ENCODE measurements at regions not wholly inside any gene's neighbourhood (a gene's known extent, or its start where the extent isn't known, plus 50 kb on each side); places are given as distances from the start of the nearest gene placed in this dataset.
"Not testable (repeated sequence)": the region's sequence is repeated elsewhere in the genome, so short reads cannot be mapped to it uniquely, and the experiment has no call there.

GRCh38 chr19:20482721-20483120 lies 82.9 kb downstream of the ZNF737 start:
- peak; percentile 37 for DNase-seq

GRCh38 chr19:20481736-20482135 lies 83.8 kb downstream of the ZNF737 start:
- DNase-seq = no peak

GRCh38 chr19:20479483-20479882 lies 86.1 kb downstream of the ZNF737 start:
- DNase-seq = no peak

DNA sequence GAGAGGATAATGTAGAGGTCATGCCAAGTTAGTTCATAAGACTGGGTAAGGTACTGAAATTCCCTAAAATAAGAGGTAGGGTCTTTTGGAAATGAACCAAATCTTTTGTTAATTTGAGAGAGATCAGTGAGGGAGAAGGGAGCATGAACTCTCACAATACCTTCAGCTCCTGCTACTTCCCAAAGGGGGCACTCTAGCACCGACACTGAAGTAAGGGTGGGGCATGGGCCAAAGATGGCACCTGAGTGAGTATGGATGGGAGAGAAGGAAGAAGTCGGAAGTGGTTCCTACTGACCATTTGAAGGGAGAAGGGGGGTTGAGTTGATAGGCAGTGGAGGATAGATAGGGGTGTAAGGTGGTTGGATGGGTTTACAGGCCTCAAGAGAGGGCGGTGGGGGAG lies 86.6 kb downstream of the ZNF737 start:
- DNase-seq = no peak

- DNase-seq = no peak
Observed at GRCh38 chr19:20472854-20473253, 92.7 kb downstream of the ZNF737 start.

GRCh38 chr19:20471431-20471830 lies 94.2 kb downstream of the ZNF737 start:
- DNase-seq = no peak

DNA sequence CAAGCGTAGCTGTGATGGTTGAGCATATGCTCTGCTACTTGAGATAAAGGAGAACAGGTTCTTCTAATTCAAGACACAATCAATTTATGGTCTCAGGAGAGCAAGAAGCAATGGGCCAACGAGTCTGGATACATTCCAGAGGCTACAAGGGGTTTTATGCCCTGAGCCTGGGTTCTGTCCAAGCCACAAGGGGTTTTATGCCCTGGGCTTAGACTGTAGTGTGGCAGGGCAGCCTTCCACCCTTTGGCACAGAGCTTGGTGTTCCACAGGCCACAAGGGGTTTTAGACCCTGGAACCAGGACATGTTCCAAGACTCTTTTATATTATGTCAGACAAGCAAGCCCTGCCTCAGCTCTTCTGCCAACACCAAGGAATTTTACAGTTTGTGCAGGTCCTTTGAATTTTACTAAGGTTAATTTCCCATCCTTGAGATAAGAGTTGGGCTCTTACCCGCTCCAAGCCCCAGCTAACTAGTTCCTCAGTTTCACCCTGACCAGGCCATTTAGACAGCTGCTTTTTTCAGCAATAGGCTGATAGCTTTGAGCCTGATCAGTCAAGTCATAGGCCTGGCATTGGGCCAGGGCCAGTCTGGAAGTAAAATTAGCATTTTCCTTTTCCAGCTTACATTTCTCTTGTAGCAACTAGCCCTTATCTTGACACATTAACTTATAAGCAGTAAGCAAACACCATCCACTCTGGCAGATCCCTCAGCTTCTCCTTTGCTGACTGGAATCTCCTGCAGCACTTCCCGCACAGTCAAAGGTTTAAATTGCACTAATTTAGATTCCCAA lies 95.0 kb downstream of the ZNF737 start:
- DNase-seq = no peak

- not testable (repeated sequence) for DNase-seq
Observed at GRCh38 chr19:20466638-20466990, 99.0 kb downstream of the ZNF737 start.

GRCh38 chr19:20465922-20466637 lies 99.5 kb downstream of the ZNF737 start:
- DNase-seq = not testable (repeated sequence)

DNA sequence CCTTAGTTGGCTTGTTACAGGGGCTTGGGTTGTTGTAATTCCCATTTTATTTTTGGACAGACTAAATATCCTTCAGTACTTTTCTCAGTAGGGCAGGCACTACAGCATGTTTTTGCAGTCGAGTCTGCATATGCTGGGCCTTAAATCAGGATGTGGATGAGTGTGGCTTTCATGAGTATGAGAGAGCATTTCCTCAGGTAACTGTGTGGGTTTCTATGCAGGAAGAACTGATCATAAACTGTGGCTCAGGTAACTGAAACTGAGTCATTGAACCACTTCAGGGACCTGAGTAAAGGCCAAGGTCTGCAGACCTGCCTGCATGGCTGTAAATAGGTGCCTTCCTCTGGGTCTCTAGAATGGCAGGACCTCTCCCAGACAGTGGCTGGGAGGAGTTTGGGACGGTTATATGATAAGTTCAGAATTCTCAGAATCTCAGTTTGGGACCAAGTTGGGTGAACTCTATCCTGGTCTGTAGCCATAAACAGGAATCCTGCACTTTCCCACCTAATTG lies 112.1 kb downstream of the ZNF737 start:
- peak; percentile 36 for DNase-seq

- peak; percentile 41 for DNase-seq
Observed at GRCh38 chr19:20444202-20444885, 121.2 kb downstream of the ZNF737 start.

GRCh38 chr19:20432266-20432842 lies 133.2 kb downstream of the ZNF737 start:
- not testable (repeated sequence) for DNase-seq

DNA sequence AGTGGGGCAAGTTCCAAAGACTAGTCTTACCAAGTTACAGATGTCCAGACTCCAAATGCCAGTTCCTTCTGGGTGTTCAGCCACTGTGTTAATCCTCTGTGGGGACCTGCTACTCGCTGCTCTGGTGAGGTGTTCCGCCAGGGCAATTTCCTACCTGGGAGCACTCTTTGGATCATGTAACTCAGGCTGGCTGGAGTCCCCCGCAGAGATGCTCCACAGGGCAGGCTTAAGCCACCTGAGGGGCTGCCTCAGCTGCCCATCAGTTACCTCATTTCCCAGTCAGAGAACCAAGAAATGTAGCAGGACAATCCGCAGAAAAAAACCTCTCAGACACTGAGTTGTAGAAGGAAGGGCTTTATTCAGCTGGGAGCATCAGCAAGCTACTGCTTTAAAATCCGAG lies 133.8 kb downstream of the ZNF737 start:
- no peak for DNase-seq

GRCh38 chr19:20423381-20424197 lies 142.0 kb downstream of the ZNF737 start:
- peak; percentile 30 for DNase-seq

- no peak for DNase-seq
Observed at GRCh38 chr19:20422216-20423205, 143.1 kb downstream of the ZNF737 start.

DNA sequence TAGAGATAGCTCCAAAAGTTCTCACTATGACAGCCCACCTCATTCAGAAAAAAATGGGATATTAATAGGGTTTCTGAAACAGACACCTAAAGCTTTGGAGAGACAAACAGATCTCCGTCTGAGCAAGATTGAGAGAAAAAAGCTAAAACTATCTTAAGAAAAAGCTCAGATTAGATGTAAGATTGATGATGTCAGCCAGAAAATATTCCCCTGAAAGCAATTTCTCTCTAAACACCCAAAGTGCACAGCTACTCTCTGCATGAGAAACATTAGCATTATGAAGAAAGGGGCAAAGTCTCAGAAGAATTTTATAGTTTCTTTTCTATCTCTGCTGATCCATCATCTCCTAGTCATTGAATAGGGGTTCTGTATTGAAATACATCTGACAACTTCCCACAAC lies 148.9 kb downstream of the ZNF737 start:
- no peak for DNase-seq

DNA sequence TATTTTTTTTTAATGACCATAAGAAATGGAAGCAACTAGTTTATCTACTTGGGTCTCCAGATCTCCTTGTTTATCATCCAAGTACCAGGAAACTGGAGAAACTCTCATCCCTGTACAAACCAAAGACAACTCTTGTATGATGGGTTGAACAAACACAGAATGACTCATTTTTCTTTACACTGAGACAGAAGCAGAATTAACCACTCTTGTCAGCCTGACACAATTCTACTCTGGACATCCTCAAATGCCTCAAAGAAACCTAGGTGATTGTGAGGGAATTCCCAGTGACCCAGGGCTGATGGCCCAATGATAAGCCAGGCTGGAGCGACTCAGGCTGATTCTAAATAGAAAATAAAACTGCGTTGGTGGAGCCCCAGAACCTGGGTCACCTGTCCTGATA lies 151.5 kb downstream of the ZNF737 start:
- DNase-seq = no peak

DNA sequence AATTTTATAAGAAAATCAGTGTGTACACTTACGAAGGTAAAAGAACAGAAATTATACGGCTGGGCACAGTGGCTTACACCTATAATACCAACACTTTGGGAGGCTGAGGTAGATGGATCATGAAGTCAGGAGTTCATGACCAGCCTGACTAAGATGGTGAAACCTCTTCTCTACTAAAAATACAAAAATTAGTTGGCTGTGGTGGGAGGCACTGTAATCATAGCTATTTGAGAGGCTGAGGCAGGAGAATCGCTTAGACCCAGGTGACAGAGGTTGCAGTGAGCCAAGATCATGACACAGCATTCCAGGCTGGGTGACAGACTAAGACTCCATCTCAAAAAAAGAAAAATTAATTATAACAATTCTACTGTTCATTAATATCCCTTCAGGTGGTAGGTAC lies 151.9 kb downstream of the ZNF737 start:
- DNase-seq = no peak

DNA sequence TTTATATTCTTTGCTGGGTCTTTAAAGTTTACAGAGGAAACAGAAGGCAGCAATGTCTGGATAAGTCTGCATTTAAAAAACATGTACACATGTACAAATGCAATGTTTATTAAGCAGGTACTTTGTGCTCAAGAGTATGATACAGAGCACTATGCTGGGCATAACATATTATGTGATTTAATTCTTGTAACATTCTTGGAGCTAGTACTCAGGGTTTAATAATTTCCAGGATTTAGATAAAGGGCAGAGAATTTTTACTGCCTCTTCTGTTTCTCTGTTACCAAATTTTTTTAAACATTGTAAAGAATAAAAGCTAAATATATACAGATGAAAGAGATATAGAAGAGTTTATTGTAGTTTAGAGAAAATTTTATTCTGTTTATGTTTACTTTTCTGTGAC lies 152.7 kb downstream of the ZNF737 start:
- DNase-seq = no peak

GRCh38 chr19:20397292-20397691 lies 168.3 kb downstream of the ZNF737 start:
- no peak for DNase-seq

- DNase-seq = no peak
Observed at GRCh38 chr19:20388706-20389225, 176.8 kb downstream of the ZNF737 start.
